LoVo (cell line): ENCODE measurements at regions not wholly inside any gene's neighbourhood (a gene's known extent, or its start where the extent isn't known, plus 50 kb on each side); places are given as distances from the start of the nearest gene placed in this dataset.
"Not testable (repeated sequence)": the region's sequence is repeated elsewhere in the genome, so short reads cannot be mapped to it uniquely, and the experiment has no call there.

ENCODE experiments used
- DNase-seq: peaks from one replicate; pipeline ENCODE4 v3.0.0-alpha.2; 2016; ENCODE audit warnings: low spot score

GRCh38 chr17:77548967-77549366 is 408.2 kb downstream of the SEC14L1 start:
- DNase-seq: no peak

- no peak for DNase-seq
Observed at GRCh38 chr17:77549726-77550366, 408.7 kb upstream of the TNRC6C start.

GRCh38 chr17:77553459-77554066 is 404.9 kb upstream of the TNRC6C start:
- no peak for DNase-seq

- DNase-seq: no peak
Observed at GRCh38 chr17:77555121-77555591, 403.3 kb upstream of the TNRC6C start.

GRCh38 chr17:77555741-77556291 is 402.7 kb upstream of the TNRC6C start:
- DNase-seq: no peak

- no peak for DNase-seq
Observed at GRCh38 chr17:77556383-77557061, 402.0 kb upstream of the TNRC6C start.

- DNase-seq: no peak
Observed at GRCh38 chr17:77558846-77559626, 399.5 kb upstream of the TNRC6C start.

- no peak for DNase-seq
Observed at GRCh38 chr17:77560381-77560780, 398.1 kb upstream of the TNRC6C start.

GRCh38 chr17:77560841-77561240 is 397.7 kb upstream of the TNRC6C start:
- DNase-seq: no peak

GRCh38 chr17:77562361-77562760 is 396.1 kb upstream of the TNRC6C start:
- not testable (repeated sequence) for DNase-seq

GRCh38 chr17:77563439-77564102 is 394.9 kb upstream of the TNRC6C start:
- no peak for DNase-seq

GRCh38 chr17:77564278-77564920 is 394.1 kb upstream of the TNRC6C start:
- no peak for DNase-seq

- DNase-seq: no peak
Observed at GRCh38 chr17:77565166-77565565, 393.3 kb upstream of the TNRC6C start.

GRCh38 chr17:77566151-77566550 is 392.4 kb upstream of the TNRC6C start:
- DNase-seq: no peak

- DNase-seq: no peak
Observed at GRCh38 chr17:77566566-77567138, 391.9 kb upstream of the TNRC6C start.

GRCh38 chr17:77568540-77568939 is 390.0 kb upstream of the TNRC6C start:
- no peak for DNase-seq

GRCh38 chr17:77569846-77570564 is 388.5 kb upstream of the TNRC6C start:
- no peak for DNase-seq

- no peak for DNase-seq
Observed at GRCh38 chr17:77570565-77570898, 388.0 kb upstream of the TNRC6C start.

- DNase-seq: no peak
Observed at GRCh38 chr17:77571155-77571981, 387.1 kb upstream of the TNRC6C start.
